SKM-1 (cell line): ENCODE measurements at regions not wholly inside any gene's neighbourhood (a gene's known extent, or its start where the extent isn't known, plus 50 kb on each side); places are given as distances from the start of the nearest gene placed in this dataset.

Experiments used
- DNase-seq: peaks from one replicate; lab custom pipeline; 2025; ENCODE audit not compliant: unreplicated experiment; lab: John Stamatoyannopoulos, UW

DNA sequence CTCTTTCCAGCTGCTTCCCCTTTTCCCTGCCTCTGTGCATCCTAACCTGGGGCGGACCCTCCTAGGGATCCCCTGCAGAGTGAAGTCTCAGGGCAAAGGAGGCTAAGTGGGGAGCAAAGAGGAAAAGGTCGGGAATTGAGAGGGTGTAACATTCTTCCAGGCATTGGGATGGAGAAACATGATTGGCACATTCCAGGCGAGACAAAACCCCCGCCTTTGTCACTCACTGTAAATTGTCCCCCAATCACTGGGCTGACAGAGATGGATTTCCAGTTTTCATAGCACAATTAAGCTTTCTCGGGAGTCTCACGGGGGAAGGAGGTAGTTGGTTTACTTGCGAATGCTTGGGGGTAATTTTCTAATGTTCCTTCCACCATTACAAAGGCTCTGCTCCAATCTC is 74.9 kb downstream of the MIAT start:
- no peak for DNase-seq

DNA sequence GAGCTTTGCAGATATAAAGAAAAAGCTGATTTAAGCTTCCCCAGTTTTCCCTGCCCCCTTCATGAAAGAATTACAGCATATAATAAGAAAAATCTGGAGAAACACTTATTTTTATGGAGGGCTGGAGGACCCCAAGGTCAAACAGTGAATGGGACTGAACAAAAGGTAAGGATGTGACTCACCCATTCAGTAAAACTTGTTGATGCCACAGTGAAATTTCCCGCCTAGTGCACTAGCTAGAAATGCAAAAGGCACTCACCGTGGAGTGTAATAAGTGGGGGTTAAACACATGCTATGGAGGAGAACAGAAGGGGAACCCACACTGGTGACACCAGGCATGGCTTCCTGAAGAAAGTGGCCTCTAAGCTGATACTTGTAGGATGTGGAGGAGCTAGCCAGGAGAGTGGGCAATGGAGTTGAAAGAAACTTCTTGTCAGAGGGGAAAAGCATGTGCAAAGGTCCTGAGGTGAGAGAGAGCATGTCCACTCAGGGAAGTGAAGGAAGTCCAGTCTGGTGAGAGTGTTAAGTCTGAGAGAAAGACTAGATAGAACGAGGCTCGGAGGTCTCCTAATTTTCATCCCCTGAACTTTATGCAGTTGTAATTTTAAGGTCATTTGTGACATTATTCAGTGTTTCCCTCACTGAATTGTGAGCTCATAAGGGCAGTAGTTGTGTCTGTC is 77.1 kb downstream of the MIAT start:
- DNase-seq = no peak

DNA sequence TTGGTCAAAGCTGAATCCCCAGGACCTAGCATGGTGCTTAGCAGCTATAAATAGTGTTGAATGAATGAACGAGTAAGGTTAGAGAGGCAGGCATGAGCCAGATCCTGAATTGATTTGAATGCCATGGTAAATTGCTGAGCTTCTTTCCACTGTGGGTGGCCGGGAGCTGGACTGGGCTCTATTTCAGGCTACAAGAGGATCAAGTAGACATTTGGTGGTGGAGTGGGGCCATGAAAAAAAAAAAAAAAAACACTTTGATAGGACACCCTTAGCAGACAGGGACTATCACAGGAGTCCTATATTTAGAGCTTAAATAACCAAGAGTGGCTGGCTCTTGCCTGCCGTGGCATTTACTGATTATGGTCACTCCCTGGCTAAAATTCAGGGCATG is 77.6 kb downstream of the MIAT start:
- DNase-seq = no peak

DNA sequence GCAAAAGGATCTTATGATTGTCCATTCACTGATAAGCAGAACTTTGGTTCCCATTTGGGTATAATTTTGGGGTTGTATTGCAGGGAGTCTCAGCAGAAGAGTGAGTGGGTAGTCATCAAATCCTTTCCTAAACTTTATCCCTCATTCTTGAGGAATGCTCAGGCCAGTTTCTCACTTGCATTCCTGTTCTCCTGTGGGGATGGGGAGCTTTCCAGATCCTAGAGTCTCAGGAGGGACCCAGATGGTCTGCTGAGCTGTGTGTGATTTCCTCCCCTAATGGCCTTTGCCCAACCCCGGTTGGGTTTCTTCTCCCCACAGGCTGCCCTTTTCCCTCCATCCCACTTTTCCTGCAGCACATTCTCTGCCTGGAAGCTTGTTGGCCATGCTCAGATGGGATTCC is 79.9 kb downstream of the MIAT start:
- no peak for DNase-seq

DNA sequence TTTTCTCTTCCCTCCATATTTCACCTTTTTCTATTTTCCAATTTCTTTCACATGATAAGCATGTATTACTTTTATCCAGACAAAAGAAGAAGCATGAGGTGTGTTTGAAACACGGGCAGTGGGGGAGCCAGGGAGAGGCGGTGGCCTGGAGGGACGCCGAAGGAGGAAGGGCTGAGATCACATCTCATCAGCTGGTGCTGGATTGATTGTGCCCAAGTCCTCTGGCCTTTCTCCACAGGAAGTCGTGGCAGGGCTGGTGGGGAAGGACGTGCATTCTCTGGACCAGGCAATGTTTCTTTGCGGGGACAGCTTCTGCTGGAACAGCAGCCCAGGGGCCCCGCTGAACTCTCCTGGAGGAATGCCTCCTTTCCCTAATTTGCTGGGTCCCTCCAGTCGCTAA is 82.9 kb downstream of the MIAT start:
- DNase-seq = no peak

DNA sequence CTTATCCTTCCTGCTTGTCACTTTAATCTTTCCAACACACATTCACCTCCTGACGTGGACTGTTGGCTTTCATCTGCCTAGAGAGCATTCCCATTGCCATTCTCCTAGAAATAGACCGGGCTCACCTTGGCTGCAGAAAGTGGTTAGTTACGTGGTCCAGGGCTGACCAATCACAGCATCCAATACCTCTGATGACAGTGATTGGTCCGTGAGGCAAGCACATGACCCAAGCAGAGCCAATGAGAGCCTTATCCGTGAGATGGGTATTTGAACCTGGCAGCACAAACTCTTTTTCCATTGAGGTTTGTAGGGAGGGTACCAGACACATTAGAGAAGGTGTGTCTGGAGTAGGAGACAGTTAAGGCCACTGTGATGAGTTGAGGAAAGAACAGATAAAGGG is 85.8 kb downstream of the MIAT start:
- no peak for DNase-seq

DNA sequence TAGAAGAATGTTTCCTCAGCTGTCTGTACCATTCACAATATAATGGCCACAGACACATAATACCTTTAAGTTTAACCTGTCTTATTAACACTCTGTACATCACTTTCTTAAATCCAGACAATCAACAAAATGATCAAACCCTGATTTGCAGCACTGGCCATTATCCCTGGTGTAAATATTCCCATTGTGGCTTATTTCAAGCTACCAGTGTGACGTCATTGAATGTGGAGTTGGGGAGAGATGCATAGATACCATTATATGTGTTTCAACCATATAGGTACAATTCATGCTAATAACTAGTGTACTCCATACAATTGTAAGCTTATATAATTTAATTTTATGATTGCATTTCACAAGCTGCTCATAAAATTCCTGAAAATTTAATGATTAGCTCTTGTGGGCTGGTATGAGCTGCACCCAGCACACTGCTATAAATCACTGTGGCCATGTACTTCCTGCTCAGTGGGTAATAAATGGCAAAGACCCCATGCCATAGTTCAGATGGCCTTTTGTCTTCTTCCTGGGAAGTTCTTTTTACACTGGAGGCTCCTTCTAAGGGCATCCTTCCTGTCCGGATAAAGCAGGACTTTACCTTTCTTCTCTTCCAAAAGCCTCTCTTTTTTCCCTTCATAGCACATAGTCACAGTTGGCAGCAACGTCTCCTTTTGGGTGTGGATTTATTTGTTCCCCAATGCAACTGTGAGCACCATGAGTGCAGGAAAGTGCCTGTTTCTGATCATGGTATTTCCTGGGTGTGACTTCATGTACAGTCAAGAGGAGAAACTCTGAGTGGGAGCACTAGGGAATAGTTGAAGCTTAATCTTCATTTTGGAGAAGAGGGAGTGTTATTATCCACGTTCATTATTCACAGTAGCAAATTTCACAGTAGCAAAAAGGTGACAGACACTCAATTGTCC is 87.8 kb downstream of the MIAT start:
- no peak for DNase-seq

DNA sequence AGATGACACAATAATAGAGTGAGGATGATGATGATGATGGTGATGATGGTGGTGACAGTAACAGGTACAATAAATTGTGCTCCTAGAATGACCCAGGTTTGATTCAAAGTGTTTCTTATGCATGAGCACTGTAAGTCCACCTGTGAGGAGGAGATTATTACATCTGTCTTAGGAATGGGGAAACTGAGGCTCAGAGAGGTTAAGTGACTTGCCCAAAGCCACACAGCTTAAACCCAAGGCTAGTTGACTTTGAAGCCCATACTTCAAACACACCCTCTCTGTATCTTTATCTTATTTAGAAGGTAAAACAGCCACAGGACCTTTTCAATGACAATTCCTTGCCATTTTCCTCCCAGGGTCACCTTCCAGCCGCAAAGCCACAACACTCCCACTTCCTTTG is 88.9 kb downstream of the MIAT start:
- no peak for DNase-seq

DNA sequence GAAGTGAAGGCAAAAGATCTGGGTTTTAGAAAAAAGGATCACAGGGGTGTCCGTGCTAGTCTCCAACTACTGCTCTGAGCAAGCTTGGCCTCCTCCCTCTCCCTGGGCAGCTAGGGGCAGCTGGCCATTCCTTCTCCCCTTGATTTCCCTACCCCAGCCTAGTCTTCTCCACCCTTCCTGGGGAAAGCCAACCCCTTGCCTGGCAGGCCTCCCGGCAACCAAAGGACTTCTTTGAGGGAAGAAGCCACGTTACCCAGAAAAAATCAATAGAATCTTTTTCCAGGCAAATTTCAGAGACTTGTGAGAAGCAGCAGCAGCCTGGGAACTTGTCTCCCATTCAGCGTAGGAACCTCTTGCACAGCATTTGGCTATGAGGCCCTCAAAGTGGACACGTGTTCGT is 91.5 kb downstream of the MIAT start:
- no peak for DNase-seq

DNA sequence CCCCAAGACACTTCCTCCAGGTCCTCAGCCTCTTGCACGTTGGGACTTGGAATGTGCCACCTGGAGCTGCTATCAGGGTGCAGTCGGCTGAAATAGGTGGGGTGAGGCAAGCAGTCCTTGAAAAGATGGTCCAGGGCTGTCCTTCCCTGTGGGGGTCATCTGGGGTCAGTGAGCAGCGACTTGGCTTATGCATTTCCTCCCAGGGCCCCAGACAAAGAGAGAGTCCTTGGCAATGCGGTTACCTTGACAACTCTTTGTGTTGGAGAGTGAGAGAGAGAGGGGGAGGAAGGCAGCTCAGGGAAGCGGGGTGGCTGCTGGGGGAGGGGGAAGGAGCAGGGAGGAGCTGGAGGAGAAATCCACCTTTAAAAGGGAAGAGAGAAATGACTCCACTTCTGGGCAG is 93.8 kb downstream of the MIAT start:
- no peak for DNase-seq

DNA sequence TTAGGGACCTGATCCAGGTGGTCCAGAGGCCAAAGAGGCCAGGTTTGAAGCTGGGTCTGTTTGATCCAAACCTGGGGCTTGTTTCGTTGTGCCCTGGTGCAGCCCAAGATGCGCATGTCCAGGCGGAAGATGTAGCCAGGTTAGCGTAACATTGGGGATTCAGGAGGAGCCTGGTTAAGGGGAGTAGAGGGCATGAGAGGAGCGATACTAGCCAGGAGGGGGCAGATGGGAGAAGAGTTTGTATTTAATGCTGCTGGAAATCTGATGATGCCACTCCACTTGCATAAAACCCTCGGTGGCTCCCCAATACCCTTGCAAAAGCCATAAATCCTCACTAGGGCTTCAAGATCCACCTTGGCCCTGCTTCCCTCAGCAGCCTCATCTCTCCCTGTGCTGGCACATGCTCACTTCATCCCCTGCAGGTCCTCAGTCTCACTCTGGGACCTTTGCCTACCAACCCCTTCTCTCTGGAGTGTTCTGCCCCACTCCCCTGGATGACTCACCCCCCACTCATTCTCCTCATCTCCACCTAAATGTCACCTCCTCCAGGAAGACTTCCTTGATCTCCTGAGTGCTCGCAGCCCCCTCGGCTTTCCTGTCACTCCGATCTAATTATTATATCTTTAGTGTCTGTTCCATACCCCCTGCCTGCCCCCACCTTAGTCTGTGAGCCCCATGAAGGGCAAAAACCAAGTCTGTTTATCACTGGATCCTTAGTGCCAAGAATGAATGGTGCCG is 95.9 kb downstream of the MIAT start:
- DNase-seq = no peak

DNA sequence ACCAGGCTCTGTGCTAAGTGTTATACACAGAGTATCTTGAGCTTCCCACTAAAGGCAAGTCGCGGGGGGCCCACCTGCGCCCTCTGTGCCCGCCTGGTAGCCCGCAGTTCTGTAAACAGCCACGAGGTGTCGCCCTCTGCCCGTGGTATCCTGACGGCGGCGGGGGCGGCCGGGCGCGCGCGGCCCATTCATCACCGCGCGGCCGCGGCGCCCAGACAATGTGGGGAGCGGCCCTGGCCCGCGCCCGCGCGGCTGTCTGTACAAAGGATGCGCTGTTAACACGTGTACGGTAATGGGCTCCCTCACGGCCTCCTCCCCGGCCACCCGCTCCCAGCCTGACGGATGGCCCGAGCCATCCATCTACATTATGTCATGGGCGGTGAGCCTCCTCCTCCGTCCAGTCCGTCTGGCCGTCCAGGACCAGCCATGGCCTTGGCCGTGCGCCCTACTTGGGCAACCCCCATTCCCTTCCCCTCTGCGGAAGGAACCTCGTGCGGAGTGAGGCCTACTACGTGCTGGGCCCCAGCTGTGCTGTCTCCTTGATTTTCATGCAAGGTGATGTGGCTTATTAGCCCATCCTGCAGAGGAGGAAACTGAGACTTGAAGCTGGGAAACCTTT is 99.4 kb downstream of the MIAT start:
- DNase-seq = no peak

DNA sequence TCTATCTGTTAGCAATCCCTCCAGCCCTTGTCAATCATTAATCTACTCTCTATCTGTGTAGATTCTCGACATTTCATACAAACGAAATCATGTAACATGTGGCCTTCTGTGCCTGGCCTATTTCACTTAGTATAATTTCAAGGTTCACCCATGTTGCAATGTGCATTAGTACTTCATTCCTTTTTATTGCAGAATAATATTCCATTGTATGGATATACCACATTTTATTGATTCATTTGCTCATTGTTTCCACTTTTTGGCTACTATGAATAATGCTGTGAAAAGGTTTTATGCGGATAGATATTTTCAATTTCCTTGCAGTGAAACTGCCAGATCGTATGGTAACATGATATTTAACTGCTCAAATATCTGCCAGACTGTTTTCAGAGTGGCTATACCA is 100.1 kb downstream of the MIAT start:
- no peak for DNase-seq

DNA sequence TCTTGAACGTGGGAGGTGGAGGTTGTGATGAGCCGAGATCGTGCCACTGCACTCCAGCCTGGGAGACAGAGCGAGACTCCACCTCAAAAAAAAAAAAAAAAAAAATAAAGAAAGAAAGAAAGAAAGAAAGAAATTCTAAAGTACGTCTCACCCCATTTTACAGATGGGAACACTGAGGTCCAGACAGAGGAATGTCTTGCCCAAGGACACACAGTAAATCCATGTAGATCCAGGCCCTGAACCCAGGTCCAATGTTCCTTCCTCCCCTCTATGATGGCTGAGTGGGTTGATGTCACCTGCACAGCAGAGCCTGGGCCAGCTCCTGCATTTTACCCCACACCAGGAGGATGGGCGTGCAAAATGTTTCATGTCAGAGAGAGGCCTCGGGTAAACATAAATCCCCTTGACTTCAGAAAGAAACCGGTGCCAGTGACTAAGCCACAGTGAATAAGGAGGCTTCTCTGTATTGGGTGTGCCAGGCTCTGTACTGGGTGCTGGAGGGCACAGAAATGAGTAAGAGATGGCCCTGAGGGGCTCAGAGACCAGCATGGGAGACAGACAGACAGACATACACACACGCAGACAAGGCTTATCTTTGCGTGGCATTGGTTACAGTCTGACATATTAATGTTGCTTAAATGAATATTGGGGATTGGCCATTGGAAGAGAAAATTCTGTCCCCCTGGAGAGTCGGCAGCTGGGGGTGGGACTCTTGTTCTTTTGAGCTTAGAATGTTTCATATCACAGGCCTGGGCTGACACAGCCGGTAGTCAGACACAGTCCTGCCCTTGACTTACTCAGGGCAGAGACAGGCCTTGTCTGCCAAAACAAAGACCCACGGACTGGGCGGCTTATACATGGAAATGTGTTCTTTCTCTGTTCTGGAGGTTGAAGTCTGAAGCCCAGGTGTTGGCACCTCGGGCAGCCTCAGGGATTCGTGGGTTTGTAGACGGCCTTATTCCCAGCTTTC is 105.4 kb downstream of the MIAT start:
- DNase-seq = no peak

DNA sequence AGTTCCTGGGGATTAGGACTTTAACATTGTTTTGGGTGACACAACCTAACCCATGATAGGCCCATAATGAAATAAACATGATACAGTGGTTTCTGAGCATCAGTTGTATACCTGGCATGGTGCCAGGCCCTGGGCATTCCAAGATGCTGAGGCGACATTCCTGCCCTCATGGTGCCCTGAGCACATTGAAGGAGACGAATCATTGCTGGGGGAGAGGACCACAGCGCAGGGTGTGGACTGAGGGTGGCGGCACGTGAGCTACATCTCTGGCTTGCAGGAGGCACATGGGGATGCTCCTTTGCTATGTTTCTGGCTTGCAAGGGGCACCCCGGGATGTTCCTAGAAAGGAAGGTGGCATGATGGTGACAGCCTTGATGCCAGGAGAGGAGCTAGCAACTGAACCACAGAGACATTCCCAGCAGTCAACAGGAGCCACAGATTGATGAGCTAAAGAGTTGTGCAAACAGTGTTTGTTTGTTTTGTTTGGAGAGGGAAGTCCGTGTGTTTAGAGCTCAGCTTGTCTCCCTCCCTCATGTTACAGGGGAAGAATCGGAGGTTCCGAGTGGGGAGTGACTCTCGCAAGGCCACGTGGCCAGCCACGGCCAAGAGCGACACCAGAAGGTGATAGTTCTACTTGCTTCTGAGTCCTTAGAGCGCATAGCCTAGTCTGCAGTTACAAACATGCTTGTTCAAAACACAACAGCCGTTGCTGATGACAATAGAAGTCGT is 106.4 kb downstream of the MIAT start:
- no peak for DNase-seq

DNA sequence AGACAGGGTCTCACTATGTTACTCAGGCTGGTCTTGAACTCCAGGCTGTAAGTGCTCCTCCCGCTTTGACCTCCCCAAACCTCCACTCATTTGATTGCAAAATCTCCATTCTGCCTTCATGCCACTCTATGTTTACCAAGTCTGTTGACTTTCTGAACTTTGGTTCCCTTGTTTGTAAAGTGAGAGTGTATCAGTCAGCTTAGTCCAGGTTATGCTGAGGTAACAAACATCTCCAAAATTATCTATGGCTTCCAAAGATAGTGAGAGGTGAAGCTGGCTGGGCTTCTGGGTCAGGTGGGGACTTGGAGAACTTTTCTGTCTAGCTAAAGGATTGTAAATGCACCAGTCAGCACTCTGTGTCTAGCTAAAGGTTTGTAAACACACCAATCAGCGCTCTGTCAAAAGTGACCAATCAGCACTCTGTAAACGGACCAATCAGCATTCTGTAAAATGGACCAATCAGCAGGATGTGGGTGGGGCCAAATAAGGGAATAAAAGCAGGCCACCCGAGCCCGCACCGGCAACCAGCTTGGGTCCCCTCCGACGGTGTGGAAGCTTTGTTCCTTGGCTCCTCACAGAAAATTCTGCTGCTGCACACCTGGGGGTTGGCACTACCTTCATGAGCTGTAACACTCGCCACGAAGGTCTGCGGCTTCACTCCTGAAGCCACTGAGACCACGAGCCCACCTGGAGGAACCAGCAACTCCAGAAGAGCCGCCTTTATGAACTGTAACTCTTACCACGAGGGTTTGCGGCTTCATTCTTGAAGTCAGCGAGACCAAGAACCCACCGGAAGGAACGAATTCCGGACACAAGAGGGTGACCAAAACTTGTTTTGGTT is 109.3 kb downstream of the MIAT start:
- DNase-seq = no peak

DNA sequence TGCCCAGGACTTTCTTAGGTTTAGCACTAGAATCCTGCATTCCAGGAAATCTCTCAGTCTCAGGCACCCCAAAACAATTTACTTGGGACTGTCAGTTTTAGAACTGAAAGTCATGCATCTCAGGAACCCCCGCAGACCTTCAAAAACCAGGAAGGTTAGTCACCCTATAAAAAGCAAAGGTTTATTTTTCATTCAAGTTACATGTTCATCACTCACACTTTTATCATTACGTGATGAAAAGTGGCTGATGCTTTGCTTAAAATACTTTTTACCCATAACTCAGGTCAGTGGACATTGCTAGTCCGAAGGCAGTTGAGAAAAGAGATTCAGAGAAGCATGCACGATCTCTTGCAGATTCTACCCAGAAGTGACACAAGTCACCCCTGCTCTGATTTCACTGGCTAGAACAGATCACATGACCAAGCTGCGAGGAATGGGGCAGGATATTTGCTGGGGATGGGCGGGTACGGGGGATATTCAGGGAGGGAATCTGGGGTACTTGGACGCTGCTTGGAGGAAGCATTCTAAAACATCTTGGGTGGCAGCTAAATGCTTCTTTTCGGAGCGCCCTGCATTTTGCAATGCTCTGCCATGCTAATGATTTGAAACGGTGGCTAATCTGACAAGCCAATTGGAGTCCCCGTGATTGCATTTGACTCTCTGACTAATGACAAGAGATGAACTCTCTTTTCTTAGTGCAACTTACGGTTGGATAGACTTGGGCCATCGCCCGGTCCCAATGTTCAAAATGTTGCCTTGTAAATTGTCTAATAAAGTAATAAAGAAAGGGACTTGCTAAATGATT is 110.2 kb downstream of the MIAT start:
- DNase-seq = no peak

DNA sequence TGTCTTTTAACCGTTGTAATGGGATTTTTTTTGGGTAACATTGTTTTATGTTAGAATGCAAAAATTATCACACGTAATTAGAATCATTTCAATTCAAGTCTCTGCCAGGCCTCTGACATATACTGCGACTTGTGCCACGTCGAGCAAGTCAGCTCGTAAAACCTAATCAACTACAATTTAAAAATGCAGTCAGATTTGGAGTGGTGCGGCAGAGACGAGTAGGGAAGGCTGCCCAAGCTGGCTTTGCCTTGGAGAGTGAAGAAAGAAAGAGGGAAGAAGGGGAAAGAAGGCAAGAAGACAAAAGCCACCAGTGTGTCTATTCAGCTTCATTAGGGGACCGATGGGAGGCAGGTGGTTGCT is 110.7 kb downstream of the MIAT start:
- DNase-seq = no peak
